ENCODE measurements at regions not wholly inside any gene's neighbourhood (a gene's known extent, or its start where the extent isn't known, plus 50 kb on each side); places are given as distances from the start of the nearest gene placed in this dataset.

GRCh38 chr9:118252027-118252426 is 547.8 kb downstream of the TLR4 start:
- no peak for TF ChIP-seq EZH2 (IDR thresholded peaks at IDR 0.05; ENCODE audit: borderline replicate concordance, insufficient read depth, low read length, poor library complexity, severe bottlenecking)
- no peak for TF ChIP-seq POLR2AphosphoS5 (IDR thresholded peaks at IDR 0.05)
- no peak for TF ChIP-seq CTCF (IDR thresholded peaks at IDR 0.05; ENCODE audit: poor library complexity, severe bottlenecking)
- no peak for TF ChIP-seq MXI1 (conservative IDR thresholded peaks at IDR 0.05; ENCODE audit: poor library complexity, severe bottlenecking)
- TF ChIP-seq TAF1 (IDR thresholded peaks at IDR 0.05; ENCODE audit: low read depth) = no peak

Data from neural cell (in vitro differentiated cells).